Activated CD4-positive, alpha-beta T cell treated with anti-CD3 and anti-CD28 coated beads, Interleukin-2, amount 10 ng/mL, durations not matched to agents 24 days and 14 days (primary cell): ENCODE measurements at regions not wholly inside any gene's neighbourhood (a gene's known extent, or its start where the extent isn't known, plus 50 kb on each side); places are given as distances from the start of the nearest gene placed in this dataset.

Experiments used
- DNase-seq: peaks from one replicate; pipeline ENCODE4 v3.0.0; 2022
- H3K27ac Mint-ChIP-seq: one replicate; pipeline ENCODE4 v1.8.0; 2022; ENCODE audit warnings: mild to moderate bottlenecking, mixed read lengths
- H3K27me3 Mint-ChIP-seq: one replicate; pipeline ENCODE4 v1.8.0; 2022; ENCODE audit warnings: mixed read lengths
- H3K36me3 Mint-ChIP-seq: one replicate; pipeline ENCODE4 v1.8.0; 2022; ENCODE audit warnings: low read depth, mild to moderate bottlenecking, mixed read lengths
- H3K4me1 Mint-ChIP-seq: one replicate; pipeline ENCODE4 v1.8.0; 2021; ENCODE audit warnings: mixed read lengths
- H3K4me3 Mint-ChIP-seq: one replicate; pipeline ENCODE4 v1.8.0; 2022; ENCODE audit warnings: mild to moderate bottlenecking, moderate library complexity, mixed read lengths
- H3K9me3 Mint-ChIP-seq: one replicate; pipeline ENCODE4 v1.8.0; 2021; ENCODE audit warnings: mixed read lengths
- intact Hi-C: fragments of 100-400 bp; cut with micrococcal nuclease; formaldehyde crosslinking; loops from one replicate; pipeline ENCODE4 v1.15.1; 2023

DNA sequence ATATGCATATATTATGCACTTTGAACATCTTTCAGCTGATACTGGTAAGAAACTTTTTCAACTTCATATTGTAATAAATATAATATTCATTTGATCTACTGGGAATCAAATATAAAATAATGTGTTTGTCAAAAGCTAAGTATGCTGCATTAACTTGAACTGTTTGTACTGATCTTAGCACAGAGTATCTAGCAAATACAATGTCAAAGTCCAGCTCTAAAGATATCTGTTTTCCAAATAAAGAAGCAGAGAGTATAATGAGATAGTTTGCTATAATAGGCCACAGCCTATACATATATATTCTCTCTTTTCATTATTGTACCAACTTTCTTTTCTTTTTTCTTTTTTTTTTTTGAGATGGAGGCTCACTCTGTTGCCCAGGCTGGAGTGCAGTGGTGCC lies 417.0 kb downstream of the TMEM161B start:
- Mint-ChIP-seq H3K36me3 (no peaks in the 10 kb centered on the region), H3K27me3 (no peaks in the 10 kb centered on the region)
- intact Hi-C loops = no loop called here

GRCh38 chr5:87850843-87851242 lies 417.8 kb downstream of the TMEM161B start:
- H3K9me3 Mint-ChIP-seq = no peaks in the 10 kb centered on the region
- no peak for DNase-seq
- H3K36me3 Mint-ChIP-seq = no peaks in the 10 kb centered on the region
- H3K4me1 Mint-ChIP-seq = no peaks in the 10 kb centered on the region
- no peaks in the 10 kb centered on the region for H3K27me3 Mint-ChIP-seq
- H3K27ac Mint-ChIP-seq = no peak overlapping the region
- H3K4me3 Mint-ChIP-seq = no peak overlapping the region
- intact Hi-C loops = no loop called here

More for the DNA sequence above, 417.0 kb downstream of the TMEM161B start:
- Mint-ChIP-seq H3K27ac (no peak overlapping the region), H3K9me3 (peaks cover 2% of the 10 kb centered on the region), H3K4me3 (no peak overlapping the region), H3K4me1 (no peaks in the 10 kb centered on the region)
- no peak for DNase-seq

DNA sequence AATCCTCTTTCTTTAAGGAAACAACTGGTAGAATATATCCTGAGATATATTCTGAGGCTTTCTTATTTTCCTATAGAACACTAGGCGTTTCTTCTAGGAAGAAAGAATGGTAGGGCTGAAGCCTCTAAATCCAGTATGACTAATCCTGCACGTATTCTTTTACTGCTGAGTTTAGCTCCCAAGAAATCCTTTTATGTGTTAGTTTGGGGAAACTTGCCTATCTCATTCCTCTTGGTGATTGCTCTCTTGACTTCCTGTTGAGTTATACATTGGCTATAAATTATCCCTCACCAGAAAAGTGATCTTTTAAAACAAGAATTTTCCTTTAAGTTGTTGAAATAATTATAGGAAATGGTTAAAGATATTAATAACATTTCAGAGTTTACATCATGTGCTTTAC lies 422.9 kb downstream of the TMEM161B start:
- no peak overlapping the region for H3K27ac Mint-ChIP-seq
- no peaks in the 10 kb centered on the region for H3K4me1 Mint-ChIP-seq
- H3K36me3 Mint-ChIP-seq = no peaks in the 10 kb centered on the region
- H3K4me3 Mint-ChIP-seq = no peak overlapping the region
- DNase-seq = no peak
- no peaks in the 10 kb centered on the region for H3K27me3 Mint-ChIP-seq
- intact Hi-C loops = no loop called here
- H3K9me3 Mint-ChIP-seq = no peaks in the 10 kb centered on the region

DNA sequence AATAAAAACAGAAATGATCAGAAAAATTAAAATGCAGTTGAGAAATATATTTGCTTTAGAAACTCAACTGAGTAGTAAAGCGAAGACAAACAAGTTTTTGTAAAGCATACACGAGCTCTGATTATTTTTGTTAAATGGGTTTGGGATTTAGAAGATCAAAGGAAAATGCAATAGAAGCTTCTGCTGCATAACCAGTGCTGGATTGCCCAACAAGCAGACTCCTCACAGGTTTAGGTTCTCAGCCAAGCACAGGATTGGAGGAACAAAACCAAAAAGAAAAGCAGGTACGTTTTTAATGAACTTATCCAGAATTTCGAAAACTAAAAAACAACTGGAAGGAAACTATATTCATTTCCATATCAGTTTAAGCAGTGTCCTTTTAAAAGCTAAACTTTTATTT lies 423.8 kb downstream of the TMEM161B start:
- H3K4me1 Mint-ChIP-seq = no peaks in the 10 kb centered on the region
- no peak overlapping the region for H3K4me3 Mint-ChIP-seq
- H3K27ac Mint-ChIP-seq = no peak overlapping the region
- H3K9me3 Mint-ChIP-seq = no peaks in the 10 kb centered on the region
- H3K36me3 Mint-ChIP-seq = no peaks in the 10 kb centered on the region
- H3K27me3 Mint-ChIP-seq = no peaks in the 10 kb centered on the region
- no peak for DNase-seq
- intact Hi-C loops = no loop called here

- Mint-ChIP-seq H3K9me3 (no peaks in the 10 kb centered on the region), H3K27ac (no peak overlapping the region), H3K4me1 (no peaks in the 10 kb centered on the region), H3K4me3 (no peak overlapping the region), H3K36me3 (no peaks in the 10 kb centered on the region), H3K27me3 (no peaks in the 10 kb centered on the region)
- intact Hi-C loops = no loop called here
- DNase-seq = no peak
Measured at GRCh38 chr5:87844449-87844848, 424.2 kb downstream of the TMEM161B start.

GRCh38 chr5:87836696-87837095 lies 424.0 kb upstream of the CCNH start:
- intact Hi-C loops = no loop called here

DNA sequence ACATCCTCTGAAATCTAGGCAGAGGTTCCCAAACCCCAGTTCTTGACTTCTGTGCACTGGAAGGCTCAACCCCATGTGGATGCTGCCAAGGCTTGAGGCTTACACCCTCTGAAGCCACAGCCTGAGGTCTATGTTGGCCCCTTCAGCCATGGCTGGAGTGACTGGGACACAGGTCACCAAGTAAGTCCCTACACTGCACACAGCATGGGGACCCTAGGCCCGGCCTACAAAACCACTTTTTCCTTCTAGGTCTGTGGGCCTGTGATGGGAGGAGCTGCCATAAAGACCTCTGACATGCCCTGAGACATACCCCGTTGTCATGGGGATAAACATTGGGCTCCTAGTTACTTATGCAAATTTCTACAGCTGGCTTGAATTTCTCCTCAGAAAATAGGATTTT lies 418.8 kb upstream of the CCNH start:
- H3K36me3 Mint-ChIP-seq = no peaks in the 10 kb centered on the region
- no peak overlapping the region for H3K4me3 Mint-ChIP-seq
- peaks cover 11% of the 10 kb centered on the region for H3K9me3 Mint-ChIP-seq
- no peak overlapping the region for H3K27ac Mint-ChIP-seq
- H3K27me3 Mint-ChIP-seq = no peaks in the 10 kb centered on the region
- no peak for DNase-seq
- no peaks in the 10 kb centered on the region for H3K4me1 Mint-ChIP-seq
- intact Hi-C loops = no loop called here

More at GRCh38 chr5:87836696-87837095, 424.0 kb upstream of the CCNH start:
- H3K27me3 Mint-ChIP-seq = no peaks in the 10 kb centered on the region
- no peak for DNase-seq
- no peak overlapping the region for H3K27ac Mint-ChIP-seq
- H3K36me3 Mint-ChIP-seq = no peaks in the 10 kb centered on the region
- peaks cover 11% of the 10 kb centered on the region for H3K9me3 Mint-ChIP-seq
- no peak overlapping the region for H3K4me3 Mint-ChIP-seq
- H3K4me1 Mint-ChIP-seq = no peaks in the 10 kb centered on the region

DNA sequence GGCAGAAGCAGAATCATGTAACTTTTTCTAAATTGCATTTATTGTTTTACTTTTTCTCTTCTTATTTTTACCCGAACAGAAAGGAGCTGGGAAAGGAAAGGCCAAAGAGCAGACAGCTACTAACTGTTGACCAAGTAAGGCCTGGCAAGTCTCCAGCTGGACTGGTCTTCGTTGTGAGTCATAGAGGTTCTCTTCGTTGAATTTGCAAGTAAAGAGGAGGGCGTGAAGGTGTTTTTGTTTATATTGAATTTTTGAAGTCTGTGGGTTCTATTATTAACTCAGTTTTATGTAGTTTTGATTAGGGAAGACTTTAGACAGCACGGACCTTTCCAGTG lies 416.5 kb upstream of the CCNH start:
- Mint-ChIP-seq H3K9me3 (peaks cover 11% of the 10 kb centered on the region), H3K4me1 (no peaks in the 10 kb centered on the region), H3K27me3 (no peaks in the 10 kb centered on the region), H3K36me3 (no peaks in the 10 kb centered on the region), H3K4me3 (no peak overlapping the region), H3K27ac (no peak overlapping the region)
- no peak for DNase-seq
- intact Hi-C loops = no loop called here

DNA sequence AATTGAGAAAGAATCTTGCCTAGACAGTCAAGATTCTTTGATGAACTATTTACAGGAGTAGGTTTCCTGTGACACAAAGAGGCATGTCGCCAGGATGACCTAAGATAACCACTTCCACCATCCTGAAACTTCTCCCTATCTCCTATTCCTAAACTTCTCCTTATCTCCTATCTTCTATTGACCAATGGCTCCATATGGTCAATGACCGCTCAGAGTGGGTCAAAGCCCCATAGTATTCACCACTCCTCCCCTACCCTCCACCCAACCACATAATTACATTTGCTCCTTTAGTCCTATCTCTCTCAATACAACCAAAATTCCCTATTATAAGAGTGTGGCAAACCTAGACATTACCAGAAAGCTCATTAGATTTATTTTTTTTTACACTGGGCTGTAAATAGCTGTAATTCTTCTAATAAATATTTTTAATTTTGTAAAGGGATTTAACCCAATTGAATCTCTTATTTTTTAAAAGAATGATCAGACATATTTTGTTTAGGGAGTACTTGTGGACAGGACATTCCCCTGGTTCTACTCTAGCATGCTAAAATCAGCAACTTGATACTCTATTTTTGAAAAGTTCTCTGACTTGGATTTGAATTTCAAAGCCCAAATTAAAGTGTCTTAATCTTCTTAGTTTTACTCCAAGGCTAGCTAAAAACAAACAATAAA lies 416.0 kb upstream of the CCNH start:
- intact Hi-C loops = no loop called here

DNA sequence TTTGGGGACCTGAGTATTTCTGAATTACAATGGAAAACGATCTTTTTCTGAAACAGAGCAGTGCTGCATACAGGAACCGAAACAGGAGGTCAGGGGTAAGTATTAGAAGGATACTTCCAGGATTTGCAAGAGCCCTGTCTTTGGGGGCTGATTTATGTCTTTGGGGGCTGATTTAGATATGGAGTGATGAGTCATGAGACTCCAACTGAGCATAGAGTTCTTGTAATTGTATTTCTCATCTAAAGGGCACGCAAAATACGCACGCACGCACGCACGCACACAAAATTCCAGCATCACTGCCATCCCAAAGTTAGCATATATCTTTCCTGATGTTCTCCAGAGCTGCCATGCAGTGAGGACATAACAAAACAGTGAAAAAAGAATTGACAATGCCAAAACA lies 414.8 kb upstream of the CCNH start:
- H3K27me3 Mint-ChIP-seq = no peaks in the 10 kb centered on the region
- H3K27ac Mint-ChIP-seq = no peak overlapping the region
- intact Hi-C loops = no loop called here
- no peaks in the 10 kb centered on the region for H3K36me3 Mint-ChIP-seq
- peaks cover 8% of the 10 kb centered on the region for H3K9me3 Mint-ChIP-seq
- no peaks in the 10 kb centered on the region for H3K4me1 Mint-ChIP-seq
- H3K4me3 Mint-ChIP-seq = no peak overlapping the region
- no peak for DNase-seq

More for the DNA sequence above, 416.0 kb upstream of the CCNH start:
- Mint-ChIP-seq H3K4me1 (no peaks in the 10 kb centered on the region), H3K27ac (no peak overlapping the region), H3K27me3 (no peaks in the 10 kb centered on the region), H3K4me3 (no peak overlapping the region), H3K36me3 (no peaks in the 10 kb centered on the region), H3K9me3 (peaks cover 11% of the 10 kb centered on the region)
- DNase-seq = no peak

- no peaks in the 10 kb centered on the region for H3K27me3 Mint-ChIP-seq
- H3K36me3 Mint-ChIP-seq = no peaks in the 10 kb centered on the region
- no peak for DNase-seq
- intact Hi-C loops = no loop called here
- H3K9me3 Mint-ChIP-seq = no peaks in the 10 kb centered on the region
- H3K27ac Mint-ChIP-seq = no peak overlapping the region
- H3K4me3 Mint-ChIP-seq = no peak overlapping the region
- H3K4me1 Mint-ChIP-seq = no peaks in the 10 kb centered on the region
Measured at GRCh38 chr5:87826507-87826906, 413.8 kb upstream of the CCNH start.

DNA sequence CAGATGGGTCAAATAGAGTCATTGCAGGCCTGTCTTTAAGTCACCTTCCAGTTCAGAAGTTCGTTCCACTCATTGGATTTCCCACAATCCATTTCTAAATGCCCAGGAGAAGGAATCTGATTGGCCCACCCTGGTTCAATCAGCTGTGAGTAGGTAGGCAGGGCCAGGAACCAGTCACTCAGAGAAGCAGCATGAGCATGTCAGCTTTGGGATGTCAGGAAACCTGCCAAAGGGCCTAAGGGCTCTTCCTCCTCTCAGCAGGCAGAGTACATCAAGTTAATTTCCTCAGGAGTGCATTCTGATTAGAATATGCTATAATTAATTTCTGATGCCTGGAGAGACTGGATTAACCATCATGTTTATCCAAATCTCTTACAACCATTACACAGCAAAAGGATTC lies 412.9 kb upstream of the CCNH start:
- intact Hi-C loops = no loop called here

GRCh38 chr5:87807783-87808182 lies 395.1 kb upstream of the CCNH start:
- no peaks in the 10 kb centered on the region for H3K4me1 Mint-ChIP-seq
- intact Hi-C loops = no loop called here
- H3K4me3 Mint-ChIP-seq = no peak overlapping the region
- no peaks in the 10 kb centered on the region for H3K27me3 Mint-ChIP-seq
- no peak for DNase-seq
- no peaks in the 10 kb centered on the region for H3K36me3 Mint-ChIP-seq
- no peak overlapping the region for H3K27ac Mint-ChIP-seq
- H3K9me3 Mint-ChIP-seq = no peaks in the 10 kb centered on the region

More for the DNA sequence above, 412.9 kb upstream of the CCNH start:
- DNase-seq = no peak
- no peaks in the 10 kb centered on the region for H3K9me3 Mint-ChIP-seq
- H3K27me3 Mint-ChIP-seq = no peaks in the 10 kb centered on the region
- no peak overlapping the region for H3K4me3 Mint-ChIP-seq
- no peaks in the 10 kb centered on the region for H3K36me3 Mint-ChIP-seq
- H3K4me1 Mint-ChIP-seq = no peaks in the 10 kb centered on the region
- H3K27ac Mint-ChIP-seq = no peak overlapping the region

DNA sequence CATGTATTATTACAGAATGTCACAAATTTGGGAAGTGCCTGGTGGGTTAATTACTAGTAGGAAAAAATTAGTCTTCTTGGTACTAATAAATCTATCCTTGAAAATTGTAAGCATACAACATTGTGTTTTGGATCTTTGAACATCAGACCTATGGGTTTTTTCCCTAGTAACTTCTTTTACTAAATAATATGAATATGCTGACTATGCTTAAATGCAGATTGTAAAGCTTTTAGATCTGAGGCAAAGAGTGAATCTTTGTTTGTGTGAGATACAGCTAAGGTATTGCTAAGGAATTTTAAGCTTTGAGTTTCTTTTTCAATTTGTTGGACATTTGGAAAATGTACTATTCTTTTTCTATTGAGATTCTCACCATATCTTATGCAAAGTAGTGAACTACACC lies 390.6 kb upstream of the CCNH start:
- no peak overlapping the region for H3K27ac Mint-ChIP-seq
- no peaks in the 10 kb centered on the region for H3K36me3 Mint-ChIP-seq
- intact Hi-C loops = no loop called here
- no peak overlapping the region for H3K4me3 Mint-ChIP-seq
- H3K4me1 Mint-ChIP-seq = no peaks in the 10 kb centered on the region
- no peaks in the 10 kb centered on the region for H3K9me3 Mint-ChIP-seq
- DNase-seq = no peak
- H3K27me3 Mint-ChIP-seq = no peaks in the 10 kb centered on the region

DNA sequence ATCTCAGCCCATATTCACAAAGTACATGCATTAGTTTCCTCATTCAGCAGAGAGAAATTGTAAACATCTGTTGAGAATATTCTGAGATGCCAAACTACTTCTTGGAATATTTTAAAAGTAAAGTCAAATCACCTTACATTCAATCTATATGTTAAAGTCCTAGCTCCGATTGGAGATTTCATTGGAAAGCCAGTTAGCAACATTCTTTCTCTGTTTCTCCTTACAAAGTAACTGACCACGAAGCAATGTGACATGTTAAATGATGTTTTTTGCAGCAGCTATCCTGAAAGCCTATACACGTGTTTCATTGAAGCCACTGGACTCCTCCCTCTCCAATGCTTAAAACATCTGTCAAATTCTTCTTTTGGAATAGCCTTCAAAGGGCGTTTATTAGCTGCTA lies 379.1 kb upstream of the CCNH start:
- no peaks in the 10 kb centered on the region for H3K9me3 Mint-ChIP-seq
- H3K36me3 Mint-ChIP-seq = no peaks in the 10 kb centered on the region
- H3K4me3 Mint-ChIP-seq = no peak overlapping the region
- peaks cover 6% of the 10 kb centered on the region for H3K27me3 Mint-ChIP-seq
- H3K4me1 Mint-ChIP-seq = no peaks in the 10 kb centered on the region
- DNase-seq = no peak
- intact Hi-C loops = no loop called here
- H3K27ac Mint-ChIP-seq = no peak overlapping the region
